T-helper 17 cell (primary cell): ENCODE measurements at regions not wholly inside any gene's neighbourhood (a gene's known extent, or its start where the extent isn't known, plus 50 kb on each side); places are given as distances from the start of the nearest gene placed in this dataset.
"Not testable (repeated sequence)": the region's sequence is repeated elsewhere in the genome, so short reads cannot be mapped to it uniquely, and the experiment has no call there.

Source experiments
- ATAC-seq: fragments of 150-1000 bp; cut with Tn5 transposase; 2 replicates; pipeline ENCODE4 v1.10.0; 2021; ENCODE audit warnings: mild to moderate bottlenecking, moderate library complexity
- DNase-seq, 3 donors: peaks; one replicate each; pipeline versions ENCODE4 v3.0.0 to v3.0.0-alpha.2; 2020 to 2021
- H3K9me3 ChIP-seq: one replicate; pipeline ENCODE4 v1.7.0; 2013; ENCODE audit warnings: low read length, mild to moderate bottlenecking; ENCODE audit not compliant: control insufficient read depth, poor library complexity, severe bottlenecking
- H3K27ac Mint-ChIP-seq: one replicate; pipeline ENCODE4 v1.8.0; 2022; ENCODE audit warnings: mild to moderate bottlenecking, moderate library complexity, mixed read lengths
- H3K27me3 Mint-ChIP-seq: one replicate; pipeline ENCODE4 v1.8.0; 2022; ENCODE audit warnings: mixed read lengths
- H3K36me3 Mint-ChIP-seq: one replicate; pipeline ENCODE4 v1.8.0; 2022; ENCODE audit warnings: low read depth, mixed read lengths
- H3K4me1 Mint-ChIP-seq: one replicate; pipeline ENCODE4 v1.8.0; 2022; ENCODE audit warnings: mild to moderate bottlenecking, mixed read lengths
- H3K4me3 Mint-ChIP-seq: one replicate; pipeline ENCODE4 v1.8.0; 2022; ENCODE audit warnings: mild to moderate bottlenecking, moderate library complexity, mixed read lengths

GRCh38 chr4:17436047-17436749 lies 75.7 kb downstream of the QDPR start:
- not testable (repeated sequence) for DNase-seq, H3K36me3 Mint-ChIP-seq, H3K9me3 ChIP-seq, H3K27me3 Mint-ChIP-seq, H3K27ac Mint-ChIP-seq, H3K4me1 Mint-ChIP-seq, ATAC-seq, H3K4me3 Mint-ChIP-seq

- DNase-seq: no peak
Observed at GRCh38 chr4:17433827-17434226, 78.1 kb downstream of the QDPR start.

GRCh38 chr4:17427991-17428390 lies 83.9 kb downstream of the QDPR start:
- DNase-seq (no peak), ATAC-seq (no peak)
- peaks cover 15% of the 10 kb centered on the region for H3K27me3 Mint-ChIP-seq
- no peak overlapping the region for H3K4me3 Mint-ChIP-seq
- H3K27ac Mint-ChIP-seq: no peak overlapping the region
- no peaks in the 10 kb centered on the region for H3K9me3 ChIP-seq
- H3K36me3 Mint-ChIP-seq: no peaks in the 10 kb centered on the region
- no peaks in the 10 kb centered on the region for H3K4me1 Mint-ChIP-seq

More at GRCh38 chr4:17433827-17434226, 78.1 kb downstream of the QDPR start:
- H3K9me3 ChIP-seq: no peaks in the 10 kb centered on the region
- Mint-ChIP-seq H3K36me3 (no peaks in the 10 kb centered on the region), H3K4me1 (no peaks in the 10 kb centered on the region), H3K27ac (no peak overlapping the region), H3K4me3 (no peak overlapping the region), H3K27me3 (peaks cover 4% of the 10 kb centered on the region)
- no peak for ATAC-seq

- no peak for DNase-seq
- Mint-ChIP-seq H3K36me3 (no peaks in the 10 kb centered on the region), H3K27me3 (peaks cover 28% of the 10 kb centered on the region), H3K27ac (no peak overlapping the region), H3K4me1 (no peaks in the 10 kb centered on the region), H3K4me3 (no peak overlapping the region)
- no peak for ATAC-seq
- H3K9me3 ChIP-seq: no peaks in the 10 kb centered on the region
Observed at GRCh38 chr4:17426222-17426621, 85.7 kb downstream of the QDPR start.

- Mint-ChIP-seq H3K4me3 (no peak overlapping the region), H3K36me3 (peaks cover 3% of the 10 kb centered on the region), H3K4me1 (no peaks in the 10 kb centered on the region), H3K27ac (no peak overlapping the region), H3K27me3 (peaks cover 45% of the 10 kb centered on the region)
- no peaks in the 10 kb centered on the region for H3K9me3 ChIP-seq
- no peak for DNase-seq
- no peak for ATAC-seq
Observed at GRCh38 chr4:17418010-17418409, 93.9 kb downstream of the QDPR start.

- Mint-ChIP-seq H3K27ac (no peak overlapping the region), H3K4me1 (no peaks in the 10 kb centered on the region)
- no peak for DNase-seq
Observed at GRCh38 chr4:17414392-17414791, 97.5 kb downstream of the QDPR start.

GRCh38 chr4:17400686-17401085 lies 111.2 kb downstream of the QDPR start:
- H3K4me3 Mint-ChIP-seq: no peak overlapping the region
- no peaks in the 10 kb centered on the region for H3K27me3 Mint-ChIP-seq
- no peak overlapping the region for H3K27ac Mint-ChIP-seq
- no peaks in the 10 kb centered on the region for H3K4me1 Mint-ChIP-seq
- H3K36me3 Mint-ChIP-seq: no peaks in the 10 kb centered on the region
- no peak for ATAC-seq
- no peaks in the 10 kb centered on the region for H3K9me3 ChIP-seq
- no peak for DNase-seq

More at GRCh38 chr4:17414392-17414791, 97.5 kb downstream of the QDPR start:
- ATAC-seq: no peak
- H3K9me3 ChIP-seq: no peaks in the 10 kb centered on the region
- Mint-ChIP-seq H3K27me3 (peaks cover 25% of the 10 kb centered on the region), H3K4me3 (no peak overlapping the region), H3K36me3 (peaks cover 3% of the 10 kb centered on the region)

- Mint-ChIP-seq H3K4me1 (no peaks in the 10 kb centered on the region), H3K36me3 (no peaks in the 10 kb centered on the region), H3K27ac (no peak overlapping the region), H3K4me3 (no peak overlapping the region), H3K27me3 (no peaks in the 10 kb centered on the region)
- no peaks in the 10 kb centered on the region for H3K9me3 ChIP-seq
- DNase-seq: no peak
- no peak for ATAC-seq
Observed at GRCh38 chr4:17398805-17399204, 113.1 kb downstream of the QDPR start.

- no peaks in the 10 kb centered on the region for H3K9me3 ChIP-seq
- H3K4me1 Mint-ChIP-seq: no peaks in the 10 kb centered on the region
- H3K27me3 Mint-ChIP-seq: no peaks in the 10 kb centered on the region
- no peaks in the 10 kb centered on the region for H3K36me3 Mint-ChIP-seq
- H3K27ac Mint-ChIP-seq: no peak overlapping the region
- no peak for ATAC-seq
- no peak overlapping the region for H3K4me3 Mint-ChIP-seq
- no peak for DNase-seq
Observed at GRCh38 chr4:17398035-17398434, 113.9 kb downstream of the QDPR start.

GRCh38 chr4:17397611-17398010 lies 114.3 kb downstream of the QDPR start:
- DNase-seq: no peak
- Mint-ChIP-seq H3K4me3 (no peak overlapping the region), H3K27me3 (no peaks in the 10 kb centered on the region), H3K36me3 (no peaks in the 10 kb centered on the region), H3K27ac (no peak overlapping the region), H3K4me1 (no peaks in the 10 kb centered on the region)
- H3K9me3 ChIP-seq: no peaks in the 10 kb centered on the region
- ATAC-seq: no peak

GRCh38 chr4:17385403-17385802 lies 126.5 kb downstream of the QDPR start:
- H3K4me3 Mint-ChIP-seq: peak overlapping the region; percentile 65

GRCh38 chr4:17380347-17380746 lies 131.5 kb downstream of the QDPR start:
- H3K27ac Mint-ChIP-seq: no peak overlapping the region
- ATAC-seq (no peak), DNase-seq (no peak)
- H3K4me1 Mint-ChIP-seq: peaks cover 10% of the 10 kb centered on the region
- no peaks in the 10 kb centered on the region for H3K9me3 ChIP-seq
- H3K4me3 Mint-ChIP-seq: no peak overlapping the region
- H3K27me3 Mint-ChIP-seq: no peaks in the 10 kb centered on the region
- H3K36me3 Mint-ChIP-seq: peaks cover 2% of the 10 kb centered on the region

More at GRCh38 chr4:17385403-17385802, 126.5 kb downstream of the QDPR start:
- no peaks in the 10 kb centered on the region for H3K9me3 ChIP-seq
- no peak overlapping the region for H3K27ac Mint-ChIP-seq
- peaks cover 5% of the 10 kb centered on the region for H3K27me3 Mint-ChIP-seq
- H3K36me3 Mint-ChIP-seq: no peaks in the 10 kb centered on the region
- ATAC-seq (peak; percentile 33), DNase-seq (no peak)
- peaks cover 11% of the 10 kb centered on the region for H3K4me1 Mint-ChIP-seq

GRCh38 chr4:17376205-17376604 lies 135.7 kb downstream of the QDPR start:
- peaks cover 3% of the 10 kb centered on the region for H3K4me1 Mint-ChIP-seq
- peaks cover 18% of the 10 kb centered on the region for H3K27me3 Mint-ChIP-seq
- H3K27ac Mint-ChIP-seq: no peak overlapping the region

GRCh38 chr4:17373666-17374065 lies 138.2 kb downstream of the QDPR start:
- H3K36me3 Mint-ChIP-seq: peaks cover 2% of the 10 kb centered on the region
- H3K4me1 Mint-ChIP-seq: peaks cover 3% of the 10 kb centered on the region
- H3K27me3 Mint-ChIP-seq: peaks cover 23% of the 10 kb centered on the region
- no peak overlapping the region for H3K27ac Mint-ChIP-seq
- no peak for ATAC-seq
- H3K9me3 ChIP-seq: no peaks in the 10 kb centered on the region
- H3K4me3 Mint-ChIP-seq: no peak overlapping the region
- no peak for DNase-seq

More at GRCh38 chr4:17376205-17376604, 135.7 kb downstream of the QDPR start:
- H3K9me3 ChIP-seq: no peaks in the 10 kb centered on the region
- DNase-seq (no peak), ATAC-seq (no peak)
- H3K36me3 Mint-ChIP-seq: peaks cover 2% of the 10 kb centered on the region
- H3K4me3 Mint-ChIP-seq: no peak overlapping the region
